ENCODE measurements at regions not wholly inside any gene's neighbourhood (a gene's known extent, or its start where the extent isn't known, plus 50 kb on each side); places are given as distances from the start of the nearest gene placed in this dataset.

DNA sequence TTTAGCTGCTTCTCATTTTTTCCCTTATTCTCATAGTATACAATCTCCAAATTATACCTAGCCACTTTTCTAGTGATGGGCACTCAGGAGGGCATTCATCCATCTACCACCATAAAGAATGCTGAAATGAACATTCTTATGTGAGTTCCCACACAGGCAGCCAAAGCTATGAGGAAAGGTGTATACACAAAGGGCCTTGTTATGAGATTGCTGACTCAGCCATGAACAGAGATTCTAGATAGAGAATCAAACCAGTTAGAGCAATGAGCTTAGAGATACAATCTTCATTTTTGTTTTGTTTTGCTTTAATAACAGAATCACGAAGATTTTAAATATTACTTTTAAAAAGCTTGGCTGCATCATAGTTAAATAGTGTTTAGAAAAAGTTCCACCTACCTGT, 54.8 kb upstream of the TNKS2 start:
- TF ChIP-seq, protein P1, sequence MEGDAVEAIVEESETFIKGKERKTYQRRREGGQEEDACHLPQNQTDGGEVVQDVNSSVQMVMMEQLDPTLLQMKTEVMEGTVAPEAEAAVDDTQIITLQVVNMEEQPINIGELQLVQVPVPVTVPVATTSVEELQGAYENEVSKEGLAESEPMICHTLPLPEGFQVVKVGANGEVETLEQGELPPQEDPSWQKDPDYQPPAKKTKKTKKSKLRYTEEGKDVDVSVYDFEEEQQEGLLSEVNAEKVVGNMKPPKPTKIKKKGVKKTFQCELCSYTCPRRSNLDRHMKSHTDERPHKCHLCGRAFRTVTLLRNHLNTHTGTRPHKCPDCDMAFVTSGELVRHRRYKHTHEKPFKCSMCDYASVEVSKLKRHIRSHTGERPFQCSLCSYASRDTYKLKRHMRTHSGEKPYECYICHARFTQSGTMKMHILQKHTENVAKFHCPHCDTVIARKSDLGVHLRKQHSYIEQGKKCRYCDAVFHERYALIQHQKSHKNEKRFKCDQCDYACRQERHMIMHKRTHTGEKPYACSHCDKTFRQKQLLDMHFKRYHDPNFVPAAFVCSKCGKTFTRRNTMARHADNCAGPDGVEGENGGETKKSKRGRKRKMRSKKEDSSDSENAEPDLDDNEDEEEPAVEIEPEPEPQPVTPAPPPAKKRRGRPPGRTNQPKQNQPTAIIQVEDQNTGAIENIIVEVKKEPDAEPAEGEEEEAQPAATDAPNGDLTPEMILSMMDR (conservative IDR thresholded peaks at IDR 0.05; ENCODE audit: low read depth, low read length), result no peak
- no peak for TF ChIP-seq POLR2A (IDR thresholded peaks at IDR 0.05; ENCODE audit: low read depth, low read length)
- TF ChIP-seq MAFK (IDR thresholded peaks at IDR 0.05; ENCODE audit: low read depth, low read length), result peak; percentile 63
- TF ChIP-seq USF2 (IDR thresholded peaks at IDR 0.05; ENCODE audit: low read depth, low read length), result no peak
- TF ChIP-seq NFE2L2 (IDR thresholded peaks at IDR 0.05; ENCODE audit: low read depth, low read length), result no peak
- TF ChIP-seq, protein P2, sequence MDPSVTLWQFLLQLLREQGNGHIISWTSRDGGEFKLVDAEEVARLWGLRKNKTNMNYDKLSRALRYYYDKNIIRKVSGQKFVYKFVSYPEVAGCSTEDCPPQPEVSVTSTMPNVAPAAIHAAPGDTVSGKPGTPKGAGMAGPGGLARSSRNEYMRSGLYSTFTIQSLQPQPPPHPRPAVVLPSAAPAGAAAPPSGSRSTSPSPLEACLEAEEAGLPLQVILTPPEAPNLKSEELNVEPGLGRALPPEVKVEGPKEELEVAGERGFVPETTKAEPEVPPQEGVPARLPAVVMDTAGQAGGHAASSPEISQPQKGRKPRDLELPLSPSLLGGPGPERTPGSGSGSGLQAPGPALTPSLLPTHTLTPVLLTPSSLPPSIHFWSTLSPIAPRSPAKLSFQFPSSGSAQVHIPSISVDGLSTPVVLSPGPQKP (IDR thresholded peaks at IDR 0.05; ENCODE audit: borderline replicate concordance, low read depth, low read length), result no peak
- no peak for TF ChIP-seq BHLHE40 (IDR thresholded peaks at IDR 0.05; ENCODE audit: low read depth, low read length)
- no peak for TF ChIP-seq RAD21 (IDR thresholded peaks at IDR 0.05; ENCODE audit: low read length)
- TF ChIP-seq CEBPB (IDR thresholded peaks at IDR 0.05; ENCODE audit: low read depth, low read length), result no peak

All from IMR-90 (cell line).